ENCODE measurements at regions not wholly inside any gene's neighbourhood (a gene's known extent, or its start where the extent isn't known, plus 50 kb on each side); places are given as distances from the start of the nearest gene placed in this dataset.

GRCh38 chr15:37756407-37756806, 178.0 kb upstream of the TMCO5A start:
- H3K4me2 ChIP-seq (ENCODE audit: insufficient read depth, low read length) = no peak overlapping the region
- H3K4me1 ChIP-seq (ENCODE audit: insufficient read depth, low read length) = no peaks in the 10 kb centered on the region
- ATAC-seq (ENCODE audit: insufficient read depth, low read depth) = no peak
- H3K9ac ChIP-seq (ENCODE audit: low read depth, low read length) = no peak overlapping the region
- H3K36me3 ChIP-seq (ENCODE audit: insufficient read depth, low read length) = no peaks in the 10 kb centered on the region
- no peak for TF ChIP-seq EZH2 (IDR thresholded peaks at IDR 0.05; ENCODE audit: borderline replicate concordance, low read depth, low read length, severe bottlenecking)
- TF ChIP-seq, protein P1, sequence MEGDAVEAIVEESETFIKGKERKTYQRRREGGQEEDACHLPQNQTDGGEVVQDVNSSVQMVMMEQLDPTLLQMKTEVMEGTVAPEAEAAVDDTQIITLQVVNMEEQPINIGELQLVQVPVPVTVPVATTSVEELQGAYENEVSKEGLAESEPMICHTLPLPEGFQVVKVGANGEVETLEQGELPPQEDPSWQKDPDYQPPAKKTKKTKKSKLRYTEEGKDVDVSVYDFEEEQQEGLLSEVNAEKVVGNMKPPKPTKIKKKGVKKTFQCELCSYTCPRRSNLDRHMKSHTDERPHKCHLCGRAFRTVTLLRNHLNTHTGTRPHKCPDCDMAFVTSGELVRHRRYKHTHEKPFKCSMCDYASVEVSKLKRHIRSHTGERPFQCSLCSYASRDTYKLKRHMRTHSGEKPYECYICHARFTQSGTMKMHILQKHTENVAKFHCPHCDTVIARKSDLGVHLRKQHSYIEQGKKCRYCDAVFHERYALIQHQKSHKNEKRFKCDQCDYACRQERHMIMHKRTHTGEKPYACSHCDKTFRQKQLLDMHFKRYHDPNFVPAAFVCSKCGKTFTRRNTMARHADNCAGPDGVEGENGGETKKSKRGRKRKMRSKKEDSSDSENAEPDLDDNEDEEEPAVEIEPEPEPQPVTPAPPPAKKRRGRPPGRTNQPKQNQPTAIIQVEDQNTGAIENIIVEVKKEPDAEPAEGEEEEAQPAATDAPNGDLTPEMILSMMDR (IDR thresholded peaks at IDR 0.05; ENCODE audit: borderline replicate concordance, extremely low read depth, low read length, poor library complexity, severe bottlenecking) = no peak
- H3K27ac ChIP-seq (ENCODE audit: low read length) = no peak overlapping the region
- no peak for DNase-seq
- H4K20me1 ChIP-seq (ENCODE audit: insufficient read depth, low read length) = no peaks in the 10 kb centered on the region
- H2AFZ ChIP-seq (ENCODE audit: low read depth, low read length) = no peak overlapping the region
- no peaks in the 10 kb centered on the region for H3K9me3 ChIP-seq (ENCODE audit: insufficient read depth, low read length, severe bottlenecking)
- no peaks in the 10 kb centered on the region for H3K79me2 ChIP-seq (ENCODE audit: insufficient read depth, low read length)
- no peaks in the 10 kb centered on the region for H3K27me3 ChIP-seq (ENCODE audit: insufficient read depth, low read length, poor library complexity)
- no peak overlapping the region for H3K4me3 ChIP-seq (ENCODE audit: low read depth in 1 of 2, low read length in 2 of 2)

DNA sequence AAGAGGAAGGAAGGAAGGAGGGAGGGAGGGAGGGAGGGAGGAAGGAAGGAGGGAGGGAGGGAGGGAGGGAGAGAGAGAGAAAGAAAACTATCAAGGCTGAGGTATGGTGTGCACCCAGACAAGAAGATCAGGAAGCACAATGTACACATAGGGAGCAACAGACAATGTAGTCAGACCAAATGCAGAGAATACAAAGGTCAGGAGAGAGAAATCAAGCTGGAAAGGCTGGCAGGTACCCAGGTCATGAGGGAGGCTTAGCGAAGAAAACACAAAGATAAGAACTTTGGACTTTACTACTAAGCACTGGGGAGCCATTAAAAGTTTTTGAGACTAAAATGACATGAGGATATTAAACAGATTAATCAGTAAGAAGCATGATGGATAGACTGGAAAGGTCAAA, 176.0 kb upstream of the TMCO5A start:
- Histone ChIP-seq H3K4me3 (ENCODE audit: low read depth in 1 of 2, low read length in 2 of 2) (no peak overlapping the region), H4K20me1 (ENCODE audit: insufficient read depth, low read length) (no peaks in the 10 kb centered on the region), H3K27me3 (ENCODE audit: insufficient read depth, low read length, poor library complexity) (no peaks in the 10 kb centered on the region), H3K9me3 (ENCODE audit: insufficient read depth, low read length, severe bottlenecking) (no peaks in the 10 kb centered on the region), H3K4me1 (ENCODE audit: insufficient read depth, low read length) (no peaks in the 10 kb centered on the region), H2AFZ (ENCODE audit: low read depth, low read length) (no peak overlapping the region), H3K9ac (ENCODE audit: low read depth, low read length) (no peak overlapping the region), H3K36me3 (ENCODE audit: insufficient read depth, low read length) (no peaks in the 10 kb centered on the region), H3K79me2 (ENCODE audit: insufficient read depth, low read length) (no peaks in the 10 kb centered on the region), H3K4me2 (ENCODE audit: insufficient read depth, low read length) (no peak overlapping the region), H3K27ac (ENCODE audit: low read length) (no peak overlapping the region)
- DNase-seq (no peak), ATAC-seq (ENCODE audit: insufficient read depth, low read depth) (no peak)
- TF ChIP-seq, protein P1 (IDR thresholded peaks at IDR 0.05; ENCODE audit: borderline replicate concordance, extremely low read depth, low read length, poor library complexity, severe bottlenecking) = no peak
- no peak for TF ChIP-seq EZH2 (IDR thresholded peaks at IDR 0.05; ENCODE audit: borderline replicate concordance, low read depth, low read length, severe bottlenecking)

DNA sequence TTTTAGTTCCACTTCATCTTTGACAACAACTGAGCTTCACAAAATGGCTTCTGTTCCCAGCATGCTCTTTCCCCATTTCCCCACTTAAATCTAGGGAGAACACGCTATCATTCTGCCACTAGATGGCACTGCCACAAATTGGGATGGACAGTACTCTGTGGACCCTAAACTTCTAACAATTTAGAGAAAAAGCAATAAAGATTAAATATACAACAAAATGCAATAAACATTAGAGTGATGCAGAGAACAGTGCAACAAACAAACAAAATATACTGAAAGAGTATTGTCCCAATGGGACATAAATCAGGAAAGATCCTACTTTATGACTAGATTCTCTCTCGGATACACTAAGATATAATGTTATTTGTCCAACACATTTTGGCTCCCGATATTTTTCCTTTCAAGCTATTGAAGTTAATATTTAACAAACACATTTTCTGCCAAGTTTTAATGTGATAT, 169.7 kb upstream of the TMCO5A start:
- TF ChIP-seq EZH2 (IDR thresholded peaks at IDR 0.05; ENCODE audit: borderline replicate concordance, low read depth, low read length, severe bottlenecking) = no peak
- TF ChIP-seq, protein P1 (IDR thresholded peaks at IDR 0.05; ENCODE audit: borderline replicate concordance, extremely low read depth, low read length, poor library complexity, severe bottlenecking) = peak; percentile 62
- Histone ChIP-seq H2AFZ (ENCODE audit: low read depth, low read length) (no peak overlapping the region), H3K9me3 (ENCODE audit: insufficient read depth, low read length, severe bottlenecking) (no peaks in the 10 kb centered on the region), H3K9ac (ENCODE audit: low read depth, low read length) (no peak overlapping the region), H4K20me1 (ENCODE audit: insufficient read depth, low read length) (no peaks in the 10 kb centered on the region), H3K27me3 (ENCODE audit: insufficient read depth, low read length, poor library complexity) (no peaks in the 10 kb centered on the region), H3K4me1 (ENCODE audit: insufficient read depth, low read length) (peaks cover 4% of the 10 kb centered on the region), H3K4me3 (ENCODE audit: low read depth in 1 of 2, low read length in 2 of 2) (no peak overlapping the region), H3K79me2 (ENCODE audit: insufficient read depth, low read length) (no peaks in the 10 kb centered on the region), H3K36me3 (ENCODE audit: insufficient read depth, low read length) (no peaks in the 10 kb centered on the region), H3K27ac (ENCODE audit: low read length) (no peak overlapping the region), H3K4me2 (ENCODE audit: insufficient read depth, low read length) (no peak overlapping the region)
- DNase-seq (peak; percentile 23), ATAC-seq (ENCODE audit: insufficient read depth, low read depth) (peak; percentile 72)

DNA sequence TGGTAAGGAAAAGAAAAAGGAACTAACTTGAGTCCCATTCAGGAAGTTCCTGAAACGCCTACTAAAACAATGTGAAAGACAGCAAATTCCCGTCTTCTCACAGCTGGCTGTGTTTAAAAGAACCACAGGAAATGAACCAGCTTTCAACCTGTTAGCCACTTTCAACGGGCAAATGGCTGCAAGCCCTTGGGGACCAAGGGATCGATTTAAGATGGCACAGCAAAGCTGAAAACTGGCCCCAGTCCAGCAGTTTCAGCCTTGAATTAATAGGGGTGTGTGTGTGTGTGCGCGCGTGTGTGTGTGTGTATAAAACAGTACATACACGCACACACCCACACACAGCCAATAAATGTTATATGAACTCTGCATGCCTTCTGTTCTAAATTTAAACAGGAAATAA, 168.7 kb upstream of the TMCO5A start:
- H3K4me1 ChIP-seq (ENCODE audit: insufficient read depth, low read length) = peaks cover 4% of the 10 kb centered on the region
- H3K79me2 ChIP-seq (ENCODE audit: insufficient read depth, low read length) = no peaks in the 10 kb centered on the region
- ATAC-seq (ENCODE audit: insufficient read depth, low read depth) = no peak; the same call in 2 of the 3 replicates
- no peak overlapping the region for H3K27ac ChIP-seq (ENCODE audit: low read length)
- no peak overlapping the region for H3K4me2 ChIP-seq (ENCODE audit: insufficient read depth, low read length)
- H3K9me3 ChIP-seq (ENCODE audit: insufficient read depth, low read length, severe bottlenecking) = no peaks in the 10 kb centered on the region
- DNase-seq = peak; percentile 25
- no peak overlapping the region for H3K9ac ChIP-seq (ENCODE audit: low read depth, low read length)
- H3K36me3 ChIP-seq (ENCODE audit: insufficient read depth, low read length) = no peaks in the 10 kb centered on the region
- no peaks in the 10 kb centered on the region for H4K20me1 ChIP-seq (ENCODE audit: insufficient read depth, low read length)
- H3K4me3 ChIP-seq (ENCODE audit: low read depth in 1 of 2, low read length in 2 of 2) = no peak overlapping the region
- TF ChIP-seq EZH2 (IDR thresholded peaks at IDR 0.05; ENCODE audit: borderline replicate concordance, low read depth, low read length, severe bottlenecking) = no peak
- TF ChIP-seq, protein P1 (IDR thresholded peaks at IDR 0.05; ENCODE audit: borderline replicate concordance, extremely low read depth, low read length, poor library complexity, severe bottlenecking) = no peak
- no peak overlapping the region for H2AFZ ChIP-seq (ENCODE audit: low read depth, low read length)
- no peaks in the 10 kb centered on the region for H3K27me3 ChIP-seq (ENCODE audit: insufficient read depth, low read length, poor library complexity)
